MCF 10A (cell line): ENCODE measurements at regions not wholly inside any gene's neighbourhood (a gene's known extent, or its start where the extent isn't known, plus 50 kb on each side); places are given as distances from the start of the nearest gene placed in this dataset.
"Not testable (repeated sequence)": the region's sequence is repeated elsewhere in the genome, so short reads cannot be mapped to it uniquely, and the experiment has no call there.

Experiments
- BruUV-seq: library from RNA; stranded (reverse); fragments of 400-500 nt; replicated peaks from 2 replicates; lab custom pipeline; 2021; lab: Mats Ljungman, UMichigan
- CTCF ChIA-PET: fragments of 300-600 bp; sonication (Branson Sonifier 250); formaldehyde crosslinking; extraction: SDS; loops from one replicate; lab custom pipeline; 2021; ENCODE audit warnings: antibody characterized with exemption, inconsistent platforms; lab: Yijun Ruan, JAX
- POLR2A ChIA-PET: fragments of 300-600, 350-650 bp; sonication (Branson Sonifier 250); formaldehyde crosslinking; extraction: SDS; loops from one replicate; lab custom pipeline; 2020; ENCODE audit warnings: antibody characterized with exemption, inconsistent platforms; lab: Yijun Ruan, JAX
- DNase-seq: peaks from one replicate; pipeline ENCODE4 v3.0.0-alpha.2; 2018; ENCODE audit not compliant: unreplicated experiment
- H3K27ac Mint-ChIP-seq: one replicate; pipeline ENCODE4 v1.8.0; 2022; ENCODE audit warnings: mild to moderate bottlenecking, low read depth, mixed read lengths; ENCODE audit not compliant: unreplicated experiment
- H3K27me3 Mint-ChIP-seq: one replicate; pipeline ENCODE4 v1.8.0; 2022; ENCODE audit warnings: mixed read lengths; ENCODE audit not compliant: insufficient read depth, unreplicated experiment
- H3K36me3 Mint-ChIP-seq: one replicate; pipeline ENCODE4 v1.8.0; 2022; ENCODE audit warnings: mild to moderate bottlenecking, moderate library complexity, mixed read lengths; ENCODE audit not compliant: insufficient read depth, unreplicated experiment
- H3K4me1 Mint-ChIP-seq: one replicate; pipeline ENCODE4 v1.8.0; 2022; ENCODE audit warnings: mixed read lengths; ENCODE audit not compliant: insufficient read depth, unreplicated experiment
- H3K4me3 Mint-ChIP-seq: one replicate; pipeline ENCODE4 v1.8.0; 2022; ENCODE audit warnings: mild to moderate bottlenecking, moderate library complexity, mixed read lengths; ENCODE audit not compliant: unreplicated experiment
- H3K9me3 Mint-ChIP-seq: one replicate; pipeline ENCODE4 v1.8.0; 2022; ENCODE audit warnings: mixed read lengths; ENCODE audit not compliant: unreplicated experiment
- intact Hi-C: fragments of 100-400 bp; cut with micrococcal nuclease; formaldehyde crosslinking; loops from 2 replicates; pipeline ENCODE4 v1.14.1; 2022
- TF ChIP-seq, protein P1 (sequence below): fragments of 200-600 bp; IDR thresholded peaks from one replicate; pipeline ENCODE4 v1.8.0; 2022; ENCODE audit warnings: antibody characterized with exemption, mild to moderate bottlenecking; ENCODE audit not compliant: unreplicated experiment

- Mint-ChIP-seq H3K9me3 (no peaks in the 10 kb centered on the region), H3K27ac (no peak overlapping the region), H3K4me1 (no peaks in the 10 kb centered on the region), H3K4me3 (no peak overlapping the region), H3K36me3 (no peaks in the 10 kb centered on the region), H3K27me3 (peaks cover 58% of the 10 kb centered on the region)
- TF ChIP-seq, protein P1, sequence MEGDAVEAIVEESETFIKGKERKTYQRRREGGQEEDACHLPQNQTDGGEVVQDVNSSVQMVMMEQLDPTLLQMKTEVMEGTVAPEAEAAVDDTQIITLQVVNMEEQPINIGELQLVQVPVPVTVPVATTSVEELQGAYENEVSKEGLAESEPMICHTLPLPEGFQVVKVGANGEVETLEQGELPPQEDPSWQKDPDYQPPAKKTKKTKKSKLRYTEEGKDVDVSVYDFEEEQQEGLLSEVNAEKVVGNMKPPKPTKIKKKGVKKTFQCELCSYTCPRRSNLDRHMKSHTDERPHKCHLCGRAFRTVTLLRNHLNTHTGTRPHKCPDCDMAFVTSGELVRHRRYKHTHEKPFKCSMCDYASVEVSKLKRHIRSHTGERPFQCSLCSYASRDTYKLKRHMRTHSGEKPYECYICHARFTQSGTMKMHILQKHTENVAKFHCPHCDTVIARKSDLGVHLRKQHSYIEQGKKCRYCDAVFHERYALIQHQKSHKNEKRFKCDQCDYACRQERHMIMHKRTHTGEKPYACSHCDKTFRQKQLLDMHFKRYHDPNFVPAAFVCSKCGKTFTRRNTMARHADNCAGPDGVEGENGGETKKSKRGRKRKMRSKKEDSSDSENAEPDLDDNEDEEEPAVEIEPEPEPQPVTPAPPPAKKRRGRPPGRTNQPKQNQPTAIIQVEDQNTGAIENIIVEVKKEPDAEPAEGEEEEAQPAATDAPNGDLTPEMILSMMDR, result no peak
- intact Hi-C loops, result no loop called here
- no peak for DNase-seq
- CTCF ChIA-PET, result no interaction called here
- POLR2A ChIA-PET, result no interaction called here
- no TSS peak for BruUV-seq
Measured at GRCh38 chr2:41326851-41327250, 721.0 kb upstream of the PKDCC start.

DNA sequence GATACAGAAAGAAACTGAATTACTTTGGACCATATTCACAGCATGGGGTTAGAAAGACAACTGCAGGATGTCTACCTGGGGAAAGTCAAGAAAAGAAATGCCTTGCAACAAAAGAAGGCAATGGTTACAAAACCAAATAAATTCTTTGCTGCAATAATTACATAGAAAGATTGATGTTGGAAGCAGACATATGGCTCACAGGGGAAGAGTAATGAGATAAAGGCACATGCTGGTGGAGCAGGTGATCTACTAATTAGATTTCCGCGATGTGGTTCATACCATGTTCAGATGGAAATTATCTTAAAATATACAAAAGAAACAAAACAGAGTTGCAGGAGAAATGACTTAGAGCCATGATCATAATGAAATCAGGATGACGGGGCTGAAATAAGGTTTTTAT is 718.8 kb upstream of the PKDCC start:
- Mint-ChIP-seq H3K9me3 (no peaks in the 10 kb centered on the region), H3K4me1 (no peaks in the 10 kb centered on the region), H3K27ac (no peak overlapping the region), H3K27me3 (peaks cover 79% of the 10 kb centered on the region), H3K4me3 (no peak overlapping the region), H3K36me3 (no peaks in the 10 kb centered on the region)
- ChIA-PET CTCF (no interaction called here), POLR2A (no interaction called here)
- no TSS peak for BruUV-seq
- no peak for DNase-seq
- intact Hi-C loops, result no loop called here
- TF ChIP-seq, protein P1, result no peak

DNA sequence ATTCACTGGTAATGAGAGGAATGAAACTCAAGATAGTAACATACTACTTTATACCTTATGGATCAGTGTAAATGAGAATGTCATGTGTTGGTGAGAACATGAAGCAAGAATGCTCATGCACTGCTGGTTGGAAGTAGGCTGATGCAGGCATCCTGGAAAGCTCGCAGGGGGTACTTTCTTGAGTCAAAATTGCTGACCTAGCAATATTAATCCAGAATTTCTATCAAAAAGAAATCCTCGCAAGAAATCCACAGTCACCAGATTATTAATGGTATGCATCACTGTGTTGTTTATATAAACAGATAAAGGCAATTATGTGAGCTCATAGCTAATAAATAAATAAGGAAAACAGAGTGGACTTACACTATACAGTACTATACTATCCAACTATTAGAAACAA is 713.7 kb upstream of the PKDCC start:
- no peaks in the 10 kb centered on the region for H3K4me1 Mint-ChIP-seq
- ChIA-PET POLR2A (interaction anchor here (0.7 kb wide), 1 partner anchor 200 kb away, joined by 3 read pairs; no protein-coding TSS in a partner anchor), CTCF (interaction anchor here (0.6 kb wide), 2 partner anchors 31 to 779 kb away, joined by 3 read pairs; no protein-coding TSS in a partner anchor)
- no TSS peak for BruUV-seq
- no peaks in the 10 kb centered on the region for H3K9me3 Mint-ChIP-seq
- H3K4me3 Mint-ChIP-seq, result no peak overlapping the region
- peaks cover 70% of the 10 kb centered on the region for H3K27me3 Mint-ChIP-seq
- intact Hi-C loops, result no loop called here
- no peaks in the 10 kb centered on the region for H3K36me3 Mint-ChIP-seq
- H3K27ac Mint-ChIP-seq, result no peak overlapping the region
- TF ChIP-seq, protein P1, result no peak
- no peak for DNase-seq

DNA sequence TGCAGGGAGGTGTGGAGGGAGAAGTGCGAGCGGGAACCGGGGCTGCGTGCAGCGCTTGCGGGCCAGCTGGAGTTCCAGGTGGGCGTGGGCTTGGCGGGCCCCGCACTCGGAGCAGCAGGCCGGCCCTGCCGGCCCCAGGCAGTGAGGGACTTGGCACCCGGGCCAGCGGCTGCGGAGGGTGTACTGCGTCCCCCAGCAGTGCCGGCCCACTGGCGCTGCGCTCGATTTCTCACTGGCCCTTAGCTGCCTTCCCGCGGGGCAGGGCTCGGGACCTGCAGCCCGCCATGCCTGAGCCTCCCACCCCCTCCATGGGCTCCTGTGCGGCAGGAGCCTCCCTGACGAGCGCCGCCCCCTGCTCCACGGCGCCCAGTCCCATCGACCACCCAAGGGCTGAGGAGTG is 712.2 kb upstream of the PKDCC start:
- H3K4me3 Mint-ChIP-seq, H3K27ac Mint-ChIP-seq, POLR2A ChIA-PET, H3K36me3 Mint-ChIP-seq, DNase-seq, intact Hi-C loops, BruUV-seq, CTCF ChIA-PET, H3K9me3 Mint-ChIP-seq, H3K4me1 Mint-ChIP-seq: not testable (repeated sequence)
- H3K27me3 Mint-ChIP-seq, result peaks cover 67% of the 10 kb centered on the region

DNA sequence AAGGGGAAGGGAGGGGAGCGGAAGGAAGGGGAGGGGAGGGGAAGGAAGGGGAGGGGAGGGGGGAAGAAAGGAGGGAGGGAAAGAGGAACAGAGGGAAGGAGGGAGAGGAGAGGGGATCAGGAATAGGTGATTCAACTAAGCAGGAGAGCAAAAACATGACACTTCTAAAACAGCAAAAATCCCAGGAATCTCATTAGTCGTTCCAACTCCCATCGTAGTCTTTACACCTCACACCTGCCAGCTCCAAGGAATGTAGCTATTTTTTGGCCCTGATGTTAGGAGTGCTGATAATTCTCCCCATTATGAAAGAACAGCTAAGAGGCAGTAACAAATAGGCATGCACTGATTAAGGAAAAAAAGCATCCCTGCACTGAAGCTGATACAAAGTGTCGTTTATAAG is 709.9 kb upstream of the PKDCC start:
- intact Hi-C loops, result no loop called here
- Mint-ChIP-seq H3K4me1 (no peaks in the 10 kb centered on the region), H3K36me3 (no peaks in the 10 kb centered on the region), H3K9me3 (no peaks in the 10 kb centered on the region), H3K4me3 (no peak overlapping the region), H3K27me3 (peaks cover 66% of the 10 kb centered on the region), H3K27ac (no peak overlapping the region)
- no peak for DNase-seq
- TF ChIP-seq, protein P1, result no peak
- ChIA-PET POLR2A (interaction anchor here (0.7 kb wide), 1 partner anchor 1139 kb away, joined by 3 read pairs; no protein-coding TSS in a partner anchor), CTCF (no interaction called here)
- BruUV-seq, result no TSS peak
